ENCODE measurements at regions not wholly inside any gene's neighbourhood (a gene's known extent, or its start where the extent isn't known, plus 50 kb on each side); places are given as distances from the start of the nearest gene placed in this dataset.

GRCh38 chr1:229860926-229861325 is 206.1 kb upstream of the GALNT2 start:
- TF ChIP-seq CTCF (IDR thresholded peaks at IDR 0.05; ENCODE audit: insufficient read depth, low read length) (no peak), SPI1 (IDR thresholded peaks at IDR 0.05; ENCODE audit: borderline replicate concordance, low read depth) (no peak), REST (IDR thresholded peaks at IDR 0.05; ENCODE audit: insufficient replicate concordance, low read depth) (no peak), GABPA (IDR thresholded peaks at IDR 0.05; ENCODE audit: low read depth) (no peak)

All from HL-60 (cell line).